ENCODE measurements at regions not wholly inside any gene's neighbourhood (a gene's known extent, or its start where the extent isn't known, plus 50 kb on each side); places are given as distances from the start of the nearest gene placed in this dataset.

- no peak for DNase-seq
Observed at GRCh38 chr4:166501941-166502382, 628.9 kb downstream of the TLL1 start.

- no peak for DNase-seq
Observed at GRCh38 chr4:166502660-166503059, 629.6 kb downstream of the TLL1 start.

GRCh38 chr4:166506051-166506450, 633.0 kb downstream of the TLL1 start:
- DNase-seq = no peak

- no peak for DNase-seq
Observed at GRCh38 chr4:166512267-166512666, 639.2 kb downstream of the TLL1 start.

- no peak for DNase-seq
Observed at GRCh38 chr4:166518315-166518714, 645.3 kb downstream of the TLL1 start.

- no peak for DNase-seq
Observed at GRCh38 chr4:166518776-166519175, 645.7 kb downstream of the TLL1 start.

- DNase-seq = no peak
Observed at GRCh38 chr4:166519774-166520173, 646.7 kb downstream of the TLL1 start.

- DNase-seq = no peak
Observed at GRCh38 chr4:166527500-166527899, 654.5 kb downstream of the TLL1 start.

- DNase-seq = no peak
Observed at GRCh38 chr4:166531703-166532102, 658.7 kb downstream of the TLL1 start.

GRCh38 chr4:166535865-166536264, 662.8 kb downstream of the TLL1 start:
- no peak for DNase-seq

- no peak for DNase-seq
Observed at GRCh38 chr4:166538491-166539005, 665.5 kb downstream of the TLL1 start.

- DNase-seq = no peak
Observed at GRCh38 chr4:166546009-166546408, 673.0 kb downstream of the TLL1 start.

GRCh38 chr4:166577639-166578038, 656.7 kb downstream of the SPOCK3 start:
- DNase-seq = no peak

GRCh38 chr4:166585491-166585890, 648.8 kb downstream of the SPOCK3 start:
- DNase-seq = no peak

- DNase-seq = no peak
Observed at GRCh38 chr4:166594326-166594946, 639.9 kb downstream of the SPOCK3 start.

GRCh38 chr4:166600264-166600663, 634.0 kb downstream of the SPOCK3 start:
- DNase-seq = no peak

GRCh38 chr4:166602068-166602467, 632.2 kb downstream of the SPOCK3 start:
- no peak for DNase-seq

GRCh38 chr4:166622425-166622977, 611.8 kb downstream of the SPOCK3 start:
- no peak for DNase-seq

- DNase-seq = no peak
Observed at GRCh38 chr4:166625018-166625637, 609.2 kb downstream of the SPOCK3 start.

- DNase-seq = no peak
Observed at GRCh38 chr4:166628454-166628853, 605.8 kb downstream of the SPOCK3 start.

GRCh38 chr4:166635367-166635766, 598.9 kb downstream of the SPOCK3 start:
- no peak for DNase-seq

GRCh38 chr4:166637816-166638215, 596.5 kb downstream of the SPOCK3 start:
- DNase-seq = no peak

- DNase-seq = no peak
Observed at GRCh38 chr4:166655231-166655630, 579.1 kb downstream of the SPOCK3 start.

- DNase-seq = no peak
Observed at GRCh38 chr4:166655705-166656104, 578.6 kb downstream of the SPOCK3 start.

Measured in GF-D8 (cell line).